ENCODE measurements at regions not wholly inside any gene's neighbourhood (a gene's known extent, or its start where the extent isn't known, plus 50 kb on each side); places are given as distances from the start of the nearest gene placed in this dataset.

- Histone ChIP-seq H3K27ac (no peak overlapping the region), H3K4me3 (no peak overlapping the region), H3K27me3 (no peaks in the 10 kb centered on the region), H3K36me3 (no peaks in the 10 kb centered on the region), H3K9me3 (no peaks in the 10 kb centered on the region), H3K4me1 (peaks cover 6% of the 10 kb centered on the region)
- TF ChIP-seq, protein P1, sequence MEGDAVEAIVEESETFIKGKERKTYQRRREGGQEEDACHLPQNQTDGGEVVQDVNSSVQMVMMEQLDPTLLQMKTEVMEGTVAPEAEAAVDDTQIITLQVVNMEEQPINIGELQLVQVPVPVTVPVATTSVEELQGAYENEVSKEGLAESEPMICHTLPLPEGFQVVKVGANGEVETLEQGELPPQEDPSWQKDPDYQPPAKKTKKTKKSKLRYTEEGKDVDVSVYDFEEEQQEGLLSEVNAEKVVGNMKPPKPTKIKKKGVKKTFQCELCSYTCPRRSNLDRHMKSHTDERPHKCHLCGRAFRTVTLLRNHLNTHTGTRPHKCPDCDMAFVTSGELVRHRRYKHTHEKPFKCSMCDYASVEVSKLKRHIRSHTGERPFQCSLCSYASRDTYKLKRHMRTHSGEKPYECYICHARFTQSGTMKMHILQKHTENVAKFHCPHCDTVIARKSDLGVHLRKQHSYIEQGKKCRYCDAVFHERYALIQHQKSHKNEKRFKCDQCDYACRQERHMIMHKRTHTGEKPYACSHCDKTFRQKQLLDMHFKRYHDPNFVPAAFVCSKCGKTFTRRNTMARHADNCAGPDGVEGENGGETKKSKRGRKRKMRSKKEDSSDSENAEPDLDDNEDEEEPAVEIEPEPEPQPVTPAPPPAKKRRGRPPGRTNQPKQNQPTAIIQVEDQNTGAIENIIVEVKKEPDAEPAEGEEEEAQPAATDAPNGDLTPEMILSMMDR (IDR thresholded peaks at IDR 0.05), result no peak
- ATAC-seq (no peak), DNase-seq (no peak)
- intact Hi-C loops (cut with DNase I), result no loop called here
Measured at GRCh38 chr10:28801247-28801646, 123.9 kb downstream of the BAMBI start.

GRCh38 chr10:28801869-28802268, 124.5 kb downstream of the BAMBI start:
- H3K27ac ChIP-seq, result no peak overlapping the region
- DNase-seq (no peak), ATAC-seq (no peak)
- H3K36me3 ChIP-seq, result no peaks in the 10 kb centered on the region
- peaks cover 6% of the 10 kb centered on the region for H3K4me1 ChIP-seq
- no peaks in the 10 kb centered on the region for H3K9me3 ChIP-seq
- H3K27me3 ChIP-seq, result no peaks in the 10 kb centered on the region
- TF ChIP-seq, protein P1 (IDR thresholded peaks at IDR 0.05), result no peak
- intact Hi-C loops (cut with DNase I), result no loop called here
- H3K4me3 ChIP-seq, result no peak overlapping the region

GRCh38 chr10:28805390-28805789, 128.1 kb downstream of the BAMBI start:
- Histone ChIP-seq H3K36me3 (no peaks in the 10 kb centered on the region), H3K4me1 (peaks cover 10% of the 10 kb centered on the region), H3K27ac (no peak overlapping the region), H3K27me3 (no peaks in the 10 kb centered on the region), H3K9me3 (no peaks in the 10 kb centered on the region), H3K4me3 (no peak overlapping the region)
- intact Hi-C loops (cut with DNase I), result no loop called here
- ATAC-seq (no peak), DNase-seq (no peak)
- TF ChIP-seq, protein P1 (IDR thresholded peaks at IDR 0.05), result no peak

GRCh38 chr10:28806488-28806941, 129.2 kb downstream of the BAMBI start:
- Histone ChIP-seq H3K27ac (peak overlapping the region; percentile 70), H3K9me3 (no peaks in the 10 kb centered on the region), H3K4me1 (peaks cover 10% of the 10 kb centered on the region), H3K27me3 (no peaks in the 10 kb centered on the region), H3K4me3 (no peak overlapping the region), H3K36me3 (no peaks in the 10 kb centered on the region)
- intact Hi-C loops (cut with DNase I), result no loop called here
- TF ChIP-seq, protein P1 (IDR thresholded peaks at IDR 0.05), result no peak
- no peak for DNase-seq
- no peak for ATAC-seq

DNA sequence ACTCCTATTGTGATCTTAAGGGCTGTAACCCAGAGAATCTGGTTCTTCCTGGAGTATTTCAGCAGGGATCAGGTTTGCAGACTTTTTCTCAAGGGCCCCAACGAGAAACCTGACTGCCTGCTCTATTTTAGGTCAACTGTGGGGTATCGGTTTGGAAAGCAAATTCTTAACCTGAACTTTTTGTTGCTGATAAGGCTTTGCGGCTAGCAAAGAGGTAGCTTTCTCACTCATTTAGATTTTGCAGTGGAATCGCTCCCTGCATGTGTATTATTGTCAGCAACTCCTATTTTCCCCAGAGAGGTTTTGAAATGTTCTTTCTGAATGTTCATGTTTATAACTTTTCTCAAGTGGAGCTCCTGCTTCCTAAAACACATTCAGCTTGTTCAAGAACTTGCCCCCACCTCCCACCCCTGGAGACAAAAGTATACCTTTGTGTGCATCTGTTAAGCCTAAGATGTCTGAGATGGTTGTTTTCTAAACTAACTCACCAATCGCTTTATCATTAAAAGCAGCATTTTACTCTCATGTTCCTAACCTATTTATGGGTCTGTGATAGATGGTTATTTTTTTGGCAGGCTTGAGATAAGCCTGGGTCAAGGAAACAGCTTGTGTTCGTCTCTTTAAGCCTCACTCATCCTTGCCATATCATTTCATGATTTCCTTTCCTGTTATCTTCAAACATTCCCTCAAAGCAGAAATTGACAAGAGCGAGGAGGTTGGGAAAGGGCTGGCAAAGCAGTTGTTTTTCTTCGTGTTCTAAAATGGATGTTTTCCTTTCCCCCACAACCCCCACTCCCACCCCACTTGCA, 129.8 kb downstream of the BAMBI start:
- Histone ChIP-seq H3K36me3 (no peaks in the 10 kb centered on the region), H3K4me1 (peaks cover 10% of the 10 kb centered on the region), H3K4me3 (no peak overlapping the region), H3K9me3 (no peaks in the 10 kb centered on the region), H3K27ac (peak overlapping the region; percentile 70), H3K27me3 (no peaks in the 10 kb centered on the region)
- TF ChIP-seq, protein P1 (IDR thresholded peaks at IDR 0.05), result no peak
- ATAC-seq (no peak), DNase-seq (no peak)
- intact Hi-C loops (cut with DNase I), result no loop called here

Data from upper lobe of right lung (tissue), 1 donor.